NOMO-1 (cell line): ENCODE measurements at regions not wholly inside any gene's neighbourhood (a gene's known extent, or its start where the extent isn't known, plus 50 kb on each side); places are given as distances from the start of the nearest gene placed in this dataset.

Experiments used
- DNase-seq, 2 experiments: peaks; one replicate each; lab custom pipeline; 2025; ENCODE audit not compliant: unreplicated experiment in 2 of 2; lab: John Stamatoyannopoulos, UW

GRCh38 chr17:72421128-72422092, 300.6 kb downstream of the SOX9 start:
- peak; percentile 60 to 75 for DNase-seq

GRCh38 chr17:72422204-72422504, 301.3 kb downstream of the SOX9 start:
- no peak for DNase-seq

- DNase-seq: peak in 1 of 2 experiments; percentile 56
Observed at GRCh38 chr17:72422505-72423285, 301.9 kb downstream of the SOX9 start.

- DNase-seq: no peak
Observed at GRCh38 chr17:72423286-72423589, 302.4 kb downstream of the SOX9 start.

- DNase-seq: no peak
Observed at GRCh38 chr17:72423718-72424117, 302.9 kb downstream of the SOX9 start.

GRCh38 chr17:72424505-72425117, 303.8 kb downstream of the SOX9 start:
- no peak for DNase-seq

- DNase-seq: no peak
Observed at GRCh38 chr17:72425133-72425793, 304.4 kb downstream of the SOX9 start.

- DNase-seq: no peak
Observed at GRCh38 chr17:72425794-72426168, 305.0 kb downstream of the SOX9 start.

- DNase-seq: no peak
Observed at GRCh38 chr17:72426321-72426720, 305.5 kb downstream of the SOX9 start.

GRCh38 chr17:72426948-72427760, 306.3 kb downstream of the SOX9 start:
- no peak for DNase-seq

- DNase-seq: no peak
Observed at GRCh38 chr17:72427761-72428109, 306.9 kb downstream of the SOX9 start.

- DNase-seq: no peak
Observed at GRCh38 chr17:72429066-72429638, 308.3 kb downstream of the SOX9 start.

GRCh38 chr17:72430611-72431432, 310.0 kb downstream of the SOX9 start:
- DNase-seq: no peak

- no peak for DNase-seq
Observed at GRCh38 chr17:72432143-72432621, 311.4 kb downstream of the SOX9 start.

- no peak for DNase-seq
Observed at GRCh38 chr17:72432881-72433280, 312.1 kb downstream of the SOX9 start.

- DNase-seq: no peak
Observed at GRCh38 chr17:72433797-72434196, 313.0 kb downstream of the SOX9 start.

GRCh38 chr17:72434581-72434980, 313.8 kb downstream of the SOX9 start:
- DNase-seq: no peak

GRCh38 chr17:72434991-72435618, 314.3 kb downstream of the SOX9 start:
- no peak for DNase-seq

GRCh38 chr17:72438783-72439182, 318.0 kb downstream of the SOX9 start:
- no peak for DNase-seq
